CD14-positive monocyte (primary cell): ENCODE measurements at regions not wholly inside any gene's neighbourhood (a gene's known extent, or its start where the extent isn't known, plus 50 kb on each side); places are given as distances from the start of the nearest gene placed in this dataset.

Experiments
- DNase-seq, 3 donors: peaks; one replicate each; pipeline ENCODE4 v3.0.0-alpha.2; 2011 to 2022
- H2AFZ ChIP-seq: 2 replicates; pipeline ENCODE4 v1.6.0; 2012; ENCODE audit warnings: mild to moderate bottlenecking, low read depth, low read length, inconsistent platforms; ENCODE audit not compliant: insufficient read depth, poor library complexity, severe bottlenecking
- H3K27ac ChIP-seq, 2 donors: 1 replicate in 1 of 2; 2 replicates in 1 of 2; pipeline ENCODE4 v1.5.1; 2012 to 2013; ENCODE audit warnings: low read length in 2 of 2, control low read depth in 1 of 2, inconsistent platforms in 1 of 2, low read depth in 1 of 2, mild to moderate bottlenecking in 1 of 2
- H3K27me3 ChIP-seq, 2 donors: one replicate each; pipeline versions ENCODE4 v1.6.0 to v1.6.1; 2011 to 2013; ENCODE audit warnings: low read length in 2 of 2; ENCODE audit not compliant: control insufficient read depth in 2 of 2, insufficient read depth in 2 of 2
- H3K36me3 ChIP-seq, 2 donors: replicated peaks in 1 of 2; 1 replicate in 1 of 2; 2 replicates in 1 of 2; pipeline versions ENCODE4 v1.5.1 to v1.6.1; 2012 to 2013; ENCODE audit warnings: low read length in 2 of 2, control low read depth in 1 of 2, inconsistent platforms in 1 of 2, mild to moderate bottlenecking in 1 of 2; ENCODE audit not compliant: insufficient read depth in 2 of 2, control insufficient read depth in 1 of 2
- H3K4me1 ChIP-seq, 2 donors: 1 replicate in 1 of 2; 2 replicates in 1 of 2; pipeline versions ENCODE4 v1.5.1 to v1.6.1; 2012 to 2013; ENCODE audit warnings: low read length in 2 of 2, control low read depth in 1 of 2, inconsistent platforms in 1 of 2, mild to moderate bottlenecking in 1 of 2, moderate library complexity in 1 of 2; ENCODE audit not compliant: insufficient read depth in 2 of 2, control insufficient read depth in 1 of 2
- H3K4me2 ChIP-seq: replicated peaks from 2 replicates; pipeline ENCODE3; 2012; ENCODE audit warnings: low read length, moderate library complexity, mild to moderate bottlenecking; ENCODE audit not compliant: poor library complexity, severe bottlenecking; ENCODE audit errors: extremely low read depth
- H3K4me3 ChIP-seq, 3 experiments: fragments of 200-600 bp in 1 of 3; sonication (generic) in 1 of 3; replicated peaks in 1 of 3; 1 replicate in 2 of 3; 2 replicates in 1 of 3; pipeline ENCODE4 v1.5.1; 2011 to 2013; ENCODE audit warnings: low read length in 3 of 3, mild to moderate bottlenecking in 3 of 3, control low read depth in 2 of 3, low read depth in 2 of 3, inconsistent platforms in 1 of 3, moderate library complexity in 1 of 3
- H3K79me2 ChIP-seq: 2 replicates; pipeline ENCODE4 v1.6.0; 2012; ENCODE audit warnings: mild to moderate bottlenecking, control low read depth, inconsistent platforms, low read length, moderate library complexity; ENCODE audit not compliant: insufficient read depth
- H3K9ac ChIP-seq: 2 replicates; pipeline ENCODE4 v1.6.0; 2017; ENCODE audit warnings: low read length, mild to moderate bottlenecking; ENCODE audit not compliant: insufficient read depth, poor library complexity, severe bottlenecking
- H3K9me3 ChIP-seq, 2 donors: replicated peaks in 1 of 2; 1 replicate in 1 of 2; 2 replicates in 1 of 2; pipeline versions ENCODE4 v1.5.1 to v1.6.1; 2012 to 2013; ENCODE audit warnings: low read length in 2 of 2, control low read depth in 1 of 2; ENCODE audit not compliant: control insufficient read depth in 1 of 2, insufficient read depth in 1 of 2
- H4K20me1 ChIP-seq: 2 replicates; pipeline ENCODE4 v1.6.0; 2012; ENCODE audit warnings: mild to moderate bottlenecking, low read length, control low read depth, moderate library complexity; ENCODE audit not compliant: insufficient read depth
- H3K27ac Mint-ChIP-seq, 7 donors: one replicate each; pipeline ENCODE4 v1.8.0; 2020; ENCODE audit warnings: mild to moderate bottlenecking in 7 of 7, mixed read lengths in 7 of 7, moderate library complexity in 6 of 7, inconsistent platforms in 2 of 7
- H3K27me3 Mint-ChIP-seq, 3 donors: one replicate each; pipeline ENCODE4 v1.8.0; 2021 to 2022; ENCODE audit warnings: low read depth in 3 of 3, mild to moderate bottlenecking in 3 of 3, mixed read lengths in 3 of 3, moderate library complexity in 3 of 3, inconsistent platforms in 1 of 3
- H3K36me3 Mint-ChIP-seq, 2 donors: one replicate each; pipeline ENCODE4 v1.8.0; 2020; ENCODE audit warnings: mixed read lengths in 2 of 2, inconsistent platforms in 1 of 2, mild to moderate bottlenecking in 1 of 2
- H3K4me1 Mint-ChIP-seq: one replicate; pipeline ENCODE4 v1.8.0; 2020; ENCODE audit warnings: mild to moderate bottlenecking, mixed read lengths
- H3K4me3 Mint-ChIP-seq, 2 donors: one replicate each; pipeline ENCODE4 v1.8.0; 2020; ENCODE audit warnings: mild to moderate bottlenecking in 2 of 2, mixed read lengths in 2 of 2, moderate library complexity in 1 of 2
- H3K9me3 Mint-ChIP-seq, 7 donors: one replicate each; pipeline ENCODE4 v1.8.0; 2020 to 2022; ENCODE audit warnings: mixed read lengths in 7 of 7, mild to moderate bottlenecking in 6 of 7, moderate library complexity in 6 of 7, inconsistent platforms in 2 of 7
- WGBS: methylation state at CpG from one replicate; pipeline ENCODE4 v1.1.5; 2013; ENCODE audit warnings: missing lambda C conversion rate; ENCODE audit not compliant: insufficient coverage; 5-methylcytosine and 5-hydroxymethylcytosine counted together
- intact Hi-C, 2 donors: fragments of 100-400 bp; cut with micrococcal nuclease; formaldehyde crosslinking; loops; one replicate each; pipeline versions ENCODE4 v1.15.0 to v1.15.1; 2023
- TF ChIP-seq, protein P1 (sequence below): fragments of 200-600 bp; IDR thresholded peaks from one replicate; pipeline ENCODE4 v1.8.0; 2022; ENCODE audit warnings: antibody characterized with exemption, mild to moderate bottlenecking

DNA sequence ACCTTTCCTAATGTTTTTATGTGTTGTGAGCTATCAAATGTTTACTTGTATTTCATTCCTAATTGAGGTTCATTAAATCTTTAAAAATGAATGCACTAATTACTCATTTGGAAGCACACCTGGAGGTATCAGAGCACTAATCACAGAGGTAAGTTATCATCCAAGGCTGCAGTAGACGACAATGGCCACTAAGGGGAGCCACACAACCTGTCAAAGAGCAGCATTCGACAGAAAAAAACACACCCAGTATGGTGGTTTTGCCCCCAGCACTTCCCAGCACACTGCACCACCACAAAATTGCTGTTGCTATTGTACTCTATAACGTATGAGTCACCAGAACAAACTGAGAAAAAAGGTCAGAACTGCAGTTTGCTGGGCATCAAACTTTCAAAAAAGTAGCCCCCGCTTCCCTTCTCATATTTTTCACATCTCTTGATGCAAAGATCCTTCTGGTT lies 205.9 kb upstream of the IGF1R start:
- WGBS: 0% methylated on average over 2 of the region's 4 CpGs
- intact Hi-C loops: loop anchor here in 1 of 2 donors (10.0 kb wide), 1 partner anchor 632 kb away; no protein-coding TSS in a partner anchor
- Histone ChIP-seq H3K9ac (no peak overlapping the region), H3K79me2 (no peaks in the 10 kb centered on the region), H3K27me3 (no peaks in the 10 kb centered on the region), H3K4me1 (no peaks in the 10 kb centered on the region), H3K9me3 (no peaks in the 10 kb centered on the region), H3K27ac (no peak overlapping the region), H3K4me2 (no peak overlapping the region), H2AFZ (peak overlapping the region; percentile 12), H4K20me1 (no peaks in the 10 kb centered on the region), H3K4me3 (no peak overlapping the region), H3K36me3 (no peaks in the 10 kb centered on the region)
- no peaks in the 10 kb centered on the region for H3K36me3 Mint-ChIP-seq
- peaks cover 2% of the 10 kb centered on the region for H3K4me1 Mint-ChIP-seq
- peaks cover 1 to 8% (median 4%) of the 10 kb centered on the region in 3 donors for H3K27me3 Mint-ChIP-seq
- no peak overlapping the region for H3K4me3 Mint-ChIP-seq
- DNase-seq: peak; percentile 11 to 30 (median 13)
- H3K27ac Mint-ChIP-seq: no peak overlapping the region
- H3K9me3 Mint-ChIP-seq: peaks cover 0 to 3% (median 0%) of the 10 kb centered on the region in 7 donors
- TF ChIP-seq, protein P1, sequence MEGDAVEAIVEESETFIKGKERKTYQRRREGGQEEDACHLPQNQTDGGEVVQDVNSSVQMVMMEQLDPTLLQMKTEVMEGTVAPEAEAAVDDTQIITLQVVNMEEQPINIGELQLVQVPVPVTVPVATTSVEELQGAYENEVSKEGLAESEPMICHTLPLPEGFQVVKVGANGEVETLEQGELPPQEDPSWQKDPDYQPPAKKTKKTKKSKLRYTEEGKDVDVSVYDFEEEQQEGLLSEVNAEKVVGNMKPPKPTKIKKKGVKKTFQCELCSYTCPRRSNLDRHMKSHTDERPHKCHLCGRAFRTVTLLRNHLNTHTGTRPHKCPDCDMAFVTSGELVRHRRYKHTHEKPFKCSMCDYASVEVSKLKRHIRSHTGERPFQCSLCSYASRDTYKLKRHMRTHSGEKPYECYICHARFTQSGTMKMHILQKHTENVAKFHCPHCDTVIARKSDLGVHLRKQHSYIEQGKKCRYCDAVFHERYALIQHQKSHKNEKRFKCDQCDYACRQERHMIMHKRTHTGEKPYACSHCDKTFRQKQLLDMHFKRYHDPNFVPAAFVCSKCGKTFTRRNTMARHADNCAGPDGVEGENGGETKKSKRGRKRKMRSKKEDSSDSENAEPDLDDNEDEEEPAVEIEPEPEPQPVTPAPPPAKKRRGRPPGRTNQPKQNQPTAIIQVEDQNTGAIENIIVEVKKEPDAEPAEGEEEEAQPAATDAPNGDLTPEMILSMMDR: peak; percentile 80

DNA sequence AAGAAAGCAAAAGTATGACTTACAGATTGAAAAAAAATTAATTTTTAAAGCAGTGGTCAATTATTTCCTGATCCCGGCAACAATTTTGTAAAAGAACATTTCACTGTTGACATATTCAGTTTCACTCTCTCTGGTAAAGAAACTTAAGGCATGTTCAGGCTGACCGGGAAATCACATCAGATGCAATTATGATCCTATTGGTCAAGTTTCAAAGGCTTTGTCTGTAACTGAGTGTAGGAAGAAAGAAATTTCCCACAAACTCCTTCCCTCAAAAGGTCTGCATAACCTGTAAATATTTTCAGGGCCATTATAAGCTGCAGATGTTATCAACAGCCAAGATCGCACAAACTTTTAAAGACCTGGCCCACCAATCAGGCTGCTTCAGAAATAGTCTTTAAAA lies 205.4 kb upstream of the IGF1R start:
- Mint-ChIP-seq H3K27me3 (peaks cover 1 to 7% (median 4%) of the 10 kb centered on the region in 3 donors), H3K9me3 (peaks cover 0 to 3% (median 0%) of the 10 kb centered on the region in 7 donors), H3K4me1 (peaks cover 2% of the 10 kb centered on the region), H3K27ac (no peak overlapping the region), H3K36me3 (no peaks in the 10 kb centered on the region), H3K4me3 (no peak overlapping the region)
- Histone ChIP-seq H2AFZ (peak overlapping the region; percentile 12), H3K79me2 (no peaks in the 10 kb centered on the region), H4K20me1 (no peaks in the 10 kb centered on the region), H3K9ac (no peak overlapping the region), H3K9me3 (no peaks in the 10 kb centered on the region), H3K4me1 (no peaks in the 10 kb centered on the region), H3K27ac (no peak overlapping the region), H3K27me3 (no peaks in the 10 kb centered on the region), H3K4me2 (no peak overlapping the region), H3K36me3 (no peaks in the 10 kb centered on the region), H3K4me3 (no peak overlapping the region)
- DNase-seq: no peak
- TF ChIP-seq, protein P1: no peak
- intact Hi-C loops: loop anchor here in 1 of 2 donors (10.0 kb wide), 1 partner anchor 632 kb away; no protein-coding TSS in a partner anchor
- 100% methylated on average over 1 of the region's 3 CpGs for WGBS
